ENCODE measurements at regions not wholly inside any gene's neighbourhood (a gene's known extent, or its start where the extent isn't known, plus 50 kb on each side); places are given as distances from the start of the nearest gene placed in this dataset.

- H3K4me3 ChIP-seq (ENCODE audit: low read depth, low read length): no peak overlapping the region
- no peak for DNase-seq (ENCODE audit: low read depth)
- no peak for TF ChIP-seq CTCF (IDR thresholded peaks at IDR 0.05; ENCODE audit: control insufficient read depth, extremely low read depth, insufficient read depth)
These were observed 796.3 kb upstream of the MAP3K7 start for GRCh38 chr6:91383207-91383606.

GRCh38 chr6:91376686-91377085 lies 789.8 kb upstream of the MAP3K7 start:
- peak; percentile 15 for DNase-seq (ENCODE audit: low read depth)
- TF ChIP-seq CTCF (IDR thresholded peaks at IDR 0.05; ENCODE audit: control insufficient read depth, extremely low read depth, insufficient read depth): no peak
- H3K4me3 ChIP-seq (ENCODE audit: low read depth, low read length): no peak overlapping the region

- DNase-seq (ENCODE audit: low read depth): no peak
- no peak overlapping the region for H3K4me3 ChIP-seq (ENCODE audit: low read depth, low read length)
- no peak for TF ChIP-seq CTCF (IDR thresholded peaks at IDR 0.05; ENCODE audit: control insufficient read depth, extremely low read depth, insufficient read depth)
These were observed 779.9 kb upstream of the MAP3K7 start for GRCh38 chr6:91366781-91367180.

GRCh38 chr6:91358986-91359385 lies 772.1 kb upstream of the MAP3K7 start:
- no peak for DNase-seq (ENCODE audit: low read depth)
- no peak overlapping the region for H3K4me3 ChIP-seq (ENCODE audit: low read depth, low read length)
- no peak for TF ChIP-seq CTCF (IDR thresholded peaks at IDR 0.05; ENCODE audit: control insufficient read depth, extremely low read depth, insufficient read depth)

GRCh38 chr6:91352878-91353277 lies 766.0 kb upstream of the MAP3K7 start:
- peak; percentile 88 for DNase-seq (ENCODE audit: low read depth)
- no peak overlapping the region for H3K4me3 ChIP-seq (ENCODE audit: low read depth, low read length)
- no peak for TF ChIP-seq CTCF (IDR thresholded peaks at IDR 0.05; ENCODE audit: control insufficient read depth, extremely low read depth, insufficient read depth)

- H3K4me3 ChIP-seq (ENCODE audit: low read depth, low read length): no peak overlapping the region
- TF ChIP-seq CTCF (IDR thresholded peaks at IDR 0.05; ENCODE audit: control insufficient read depth, extremely low read depth, insufficient read depth): no peak
- DNase-seq (ENCODE audit: low read depth): peak; percentile 59
These were observed 765.4 kb upstream of the MAP3K7 start for GRCh38 chr6:91352321-91352720.

- TF ChIP-seq CTCF (IDR thresholded peaks at IDR 0.05; ENCODE audit: control insufficient read depth, extremely low read depth, insufficient read depth): no peak
- DNase-seq (ENCODE audit: low read depth): no peak
- no peak overlapping the region for H3K4me3 ChIP-seq (ENCODE audit: low read depth, low read length)
These were observed 763.5 kb upstream of the MAP3K7 start for GRCh38 chr6:91350146-91350908.
